Mesothelial cell of epicardium (in vitro differentiated cells): ENCODE measurements at regions not wholly inside any gene's neighbourhood (a gene's known extent, or its start where the extent isn't known, plus 50 kb on each side); places are given as distances from the start of the nearest gene placed in this dataset.

Experiments
- DNase-seq, 2 experiments: peaks; one replicate each; pipeline ENCODE4 v3.0.0; 2021; ENCODE audit warnings: low spot score in 2 of 2; ENCODE audit not compliant: unreplicated experiment in 2 of 2
- H3K27ac Mint-ChIP-seq: 2 replicates; pipeline ENCODE4 v1.8.0; 2021; ENCODE audit warnings: mixed read lengths
- H3K27me3 Mint-ChIP-seq: 2 replicates; pipeline ENCODE4 v1.8.0; 2021; ENCODE audit warnings: low read depth, mixed read lengths
- H3K36me3 Mint-ChIP-seq: 2 replicates; pipeline ENCODE4 v1.8.0; 2021; ENCODE audit warnings: mixed read lengths
- H3K4me1 Mint-ChIP-seq: 2 replicates; pipeline ENCODE4 v1.8.0; 2021; ENCODE audit warnings: mixed read lengths
- H3K4me3 Mint-ChIP-seq: 2 replicates; pipeline ENCODE4 v1.8.0; 2021; ENCODE audit warnings: mild to moderate bottlenecking, moderate library complexity, mixed read lengths
- H3K9me3 Mint-ChIP-seq: 2 replicates; pipeline ENCODE4 v1.8.0; 2021; ENCODE audit warnings: mixed read lengths
- CTCF ChIP-seq: fragments of 200-600 bp; sonication (generic); IDR thresholded peaks from one replicate; pipeline ENCODE4 v1.5.0; 2021; ENCODE audit warnings: antibody characterized with exemption; ENCODE audit not compliant: unreplicated experiment

- H3K27me3 Mint-ChIP-seq: peaks cover 3% of the 10 kb centered on the region
- no peak for TF ChIP-seq CTCF
- no peak overlapping the region for H3K4me3 Mint-ChIP-seq
- H3K4me1 Mint-ChIP-seq: no peaks in the 10 kb centered on the region
- H3K9me3 Mint-ChIP-seq: no peaks in the 10 kb centered on the region
- no peak overlapping the region for H3K27ac Mint-ChIP-seq
- no peaks in the 10 kb centered on the region for H3K36me3 Mint-ChIP-seq
- no peak for DNase-seq
These were observed 342.9 kb upstream of the PLXNA2 start for GRCh38 chr1:208587110-208587509.

GRCh38 chr1:208593306-208594006, 349.3 kb upstream of the PLXNA2 start:
- Mint-ChIP-seq H3K4me3 (no peak overlapping the region), H3K9me3 (no peaks in the 10 kb centered on the region), H3K36me3 (no peaks in the 10 kb centered on the region), H3K27ac (no peak overlapping the region), H3K4me1 (peaks cover 12% of the 10 kb centered on the region), H3K27me3 (peaks cover 5% of the 10 kb centered on the region)
- TF ChIP-seq CTCF: no peak
- DNase-seq: no peak

GRCh38 chr1:208595236-208595635, 351.1 kb upstream of the PLXNA2 start:
- Mint-ChIP-seq H3K27ac (no peak overlapping the region), H3K36me3 (no peaks in the 10 kb centered on the region), H3K27me3 (peaks cover 2% of the 10 kb centered on the region), H3K4me3 (no peak overlapping the region), H3K9me3 (no peaks in the 10 kb centered on the region), H3K4me1 (peaks cover 12% of the 10 kb centered on the region)
- no peak for TF ChIP-seq CTCF
- no peak for DNase-seq

GRCh38 chr1:208595745-208596144, 351.6 kb upstream of the PLXNA2 start:
- Mint-ChIP-seq H3K27ac (no peak overlapping the region), H3K4me3 (no peak overlapping the region), H3K9me3 (no peaks in the 10 kb centered on the region), H3K4me1 (peaks cover 12% of the 10 kb centered on the region), H3K36me3 (no peaks in the 10 kb centered on the region), H3K27me3 (peaks cover 2% of the 10 kb centered on the region)
- no peak for TF ChIP-seq CTCF
- DNase-seq: no peak

GRCh38 chr1:208597571-208597970, 353.4 kb upstream of the PLXNA2 start:
- Mint-ChIP-seq H3K4me3 (no peak overlapping the region), H3K4me1 (peaks cover 22% of the 10 kb centered on the region), H3K9me3 (no peaks in the 10 kb centered on the region), H3K36me3 (no peaks in the 10 kb centered on the region), H3K27me3 (peaks cover 2% of the 10 kb centered on the region), H3K27ac (no peak overlapping the region)
- TF ChIP-seq CTCF: no peak
- no peak for DNase-seq
